Kidney capillary endothelial cell (primary cell): ENCODE measurements at regions not wholly inside any gene's neighbourhood (a gene's known extent, or its start where the extent isn't known, plus 50 kb on each side); places are given as distances from the start of the nearest gene placed in this dataset.

ENCODE experiments used
- DNase-seq: peaks from one replicate; pipeline ENCODE4 v3.0.0-alpha.2; 2018; ENCODE audit warnings: low spot score

DNA sequence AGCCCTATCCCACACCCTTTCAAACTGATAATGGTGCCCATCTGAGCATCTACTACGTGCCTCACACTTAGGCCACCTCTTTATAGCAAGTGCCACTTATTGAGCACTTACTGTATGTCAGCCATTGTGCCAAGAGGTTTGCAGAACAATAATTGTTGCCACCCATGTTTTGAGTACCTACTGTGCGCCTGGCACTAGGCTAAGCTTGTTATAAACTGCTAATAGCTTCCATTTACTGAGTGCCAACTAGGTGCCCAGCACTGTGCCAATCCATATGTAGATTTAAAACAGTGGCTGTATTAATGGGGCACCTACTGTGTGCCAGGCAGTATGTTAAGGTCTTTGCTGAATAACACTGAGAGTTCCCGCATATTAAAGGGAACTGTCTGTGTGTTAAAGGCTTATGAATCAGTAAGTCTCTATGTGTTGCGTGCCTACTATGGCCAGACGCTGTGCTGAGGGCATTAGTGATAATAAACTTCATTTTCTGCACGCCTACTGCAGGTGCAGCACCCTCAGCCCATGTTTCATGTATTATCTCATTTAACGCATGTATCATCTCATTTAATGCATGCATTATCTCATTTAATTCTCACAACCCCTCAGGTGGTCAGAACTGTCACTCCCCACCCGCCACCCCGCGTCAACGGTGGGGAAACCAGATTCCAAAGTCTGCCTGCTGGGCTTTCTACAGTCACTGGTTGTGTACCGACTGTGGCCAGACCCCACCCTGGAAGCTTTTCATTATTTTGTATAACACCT is 105.0 kb downstream of the PTPRS start:
- no peak for DNase-seq

DNA sequence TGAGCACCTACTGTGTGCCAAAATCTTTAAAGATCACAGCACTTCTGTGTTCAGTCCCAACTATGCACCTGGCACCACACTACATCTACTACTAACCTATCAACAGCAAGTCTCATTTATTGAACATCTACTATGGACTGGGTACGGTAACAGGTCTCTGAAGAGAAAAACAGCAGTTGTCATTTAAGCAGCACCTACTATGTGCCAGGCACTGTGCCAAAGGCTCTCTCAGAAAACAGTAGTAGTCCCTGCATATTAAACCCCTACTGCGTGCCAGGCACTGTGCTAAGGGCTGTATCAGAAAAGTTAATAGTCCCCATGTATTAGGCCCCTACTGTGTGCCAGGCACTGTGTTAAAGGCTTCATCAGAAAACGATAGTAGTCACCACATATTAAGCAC is 106.2 kb downstream of the PTPRS start:
- no peak for DNase-seq

DNA sequence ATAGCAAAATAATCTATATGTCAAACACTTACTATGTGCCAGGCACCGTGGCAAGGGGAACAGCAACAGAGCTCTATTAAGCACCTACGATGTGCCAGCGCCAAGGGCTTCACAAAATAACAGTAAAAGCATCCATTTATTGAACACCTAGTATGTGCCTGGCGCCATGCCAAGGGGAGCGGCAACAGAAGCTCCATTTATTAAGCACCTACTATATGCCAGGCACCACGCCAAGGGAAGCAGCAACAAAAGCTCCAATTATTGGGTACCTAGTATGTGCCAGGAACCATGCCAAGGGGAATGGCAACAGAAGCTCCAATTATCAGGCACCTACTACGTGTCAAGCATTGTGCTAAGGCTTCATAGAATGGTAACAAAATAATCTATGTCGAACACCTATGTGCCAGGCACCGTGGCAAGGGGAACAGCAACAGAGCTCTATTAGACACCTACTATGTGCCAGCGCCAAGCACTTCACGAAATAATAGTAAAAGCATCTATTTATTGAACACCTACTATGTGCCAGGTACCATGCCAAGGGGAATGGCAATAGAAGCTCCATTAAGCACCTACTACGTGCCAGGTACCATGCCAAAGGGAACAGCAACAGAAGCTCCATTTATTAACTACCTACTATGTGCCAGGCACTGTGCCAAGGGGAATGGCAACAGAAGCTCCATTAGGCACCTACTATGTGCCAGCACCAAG is 107.7 kb downstream of the PTPRS start:
- no peak for DNase-seq

DNA sequence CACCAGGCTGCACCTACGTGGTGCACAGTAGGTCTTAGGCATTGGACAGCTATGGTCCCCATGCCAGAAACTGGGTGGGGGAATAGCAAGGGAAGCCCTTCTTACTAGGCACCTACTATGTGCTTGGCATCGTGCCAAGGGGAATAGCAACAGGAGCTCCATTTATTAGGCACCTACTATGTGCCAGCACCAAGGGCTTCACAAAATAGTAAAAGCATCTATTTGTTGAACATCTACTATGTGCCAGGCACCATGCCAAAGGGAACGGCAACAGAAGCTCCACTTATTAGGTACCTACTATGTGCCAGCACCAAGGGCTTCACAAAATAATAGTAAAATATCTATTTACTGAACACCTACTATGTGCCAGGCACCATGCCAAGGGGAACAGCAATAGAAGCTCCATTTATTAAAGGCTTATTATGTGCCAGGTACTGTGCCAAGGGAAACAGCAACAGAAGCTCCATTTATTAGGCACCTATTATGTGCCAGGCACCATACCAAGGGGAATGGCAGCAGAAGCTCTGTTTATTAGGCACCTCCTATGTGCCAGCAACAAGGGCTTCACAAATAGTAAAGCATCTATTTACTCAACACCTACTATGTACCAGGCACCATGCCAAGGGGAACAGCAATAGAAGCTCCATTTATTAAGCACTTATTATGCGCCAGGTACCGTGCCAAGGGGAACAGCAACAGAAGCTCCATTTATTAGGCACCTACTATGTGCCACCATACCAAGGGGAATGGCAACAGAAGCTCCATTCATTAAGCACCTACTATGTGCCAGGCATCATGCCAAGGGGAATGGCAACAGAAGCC is 108.5 kb downstream of the PTPRS start:
- no peak for DNase-seq

DNA sequence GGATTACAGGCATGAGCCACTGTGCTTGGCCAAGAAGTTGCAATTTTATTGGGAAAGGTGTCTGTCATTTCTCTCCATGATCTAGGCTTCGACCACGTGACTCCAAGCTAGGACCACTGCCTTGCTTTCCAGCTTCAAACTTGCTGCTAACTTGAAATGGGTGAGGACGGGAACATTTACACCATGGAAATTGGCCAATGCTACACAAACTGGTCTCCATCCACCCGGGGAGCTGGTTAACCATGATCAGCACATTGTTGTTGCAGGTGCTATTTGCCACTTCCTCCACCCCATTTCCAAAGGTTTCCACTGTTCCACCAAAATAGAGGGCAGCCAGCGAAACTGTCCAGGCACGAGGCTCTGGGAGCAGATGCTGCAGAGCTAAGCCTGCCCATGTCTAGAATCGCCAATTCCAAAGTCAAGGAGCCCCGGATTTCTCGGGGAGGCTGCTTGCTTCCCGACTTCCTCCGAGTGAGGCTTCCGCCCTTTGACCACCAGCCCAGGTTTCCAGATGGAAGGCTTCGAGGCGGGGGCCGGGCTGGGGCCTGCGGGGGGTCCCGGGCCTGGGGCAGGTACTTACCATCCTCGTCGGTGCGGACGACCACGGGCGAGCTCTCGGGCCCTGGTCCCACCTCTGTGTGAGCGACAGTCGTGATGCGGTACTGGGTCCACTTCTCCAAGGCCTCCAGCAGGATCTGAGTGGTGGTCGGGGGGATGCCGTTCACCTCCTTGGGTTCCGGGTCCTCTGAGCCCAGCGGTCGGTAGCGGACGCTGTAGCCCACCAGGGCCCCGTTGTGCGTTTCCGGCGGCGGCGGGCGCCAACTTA is 109.7 kb downstream of the PTPRS start:
- DNase-seq, result no peak

DNA sequence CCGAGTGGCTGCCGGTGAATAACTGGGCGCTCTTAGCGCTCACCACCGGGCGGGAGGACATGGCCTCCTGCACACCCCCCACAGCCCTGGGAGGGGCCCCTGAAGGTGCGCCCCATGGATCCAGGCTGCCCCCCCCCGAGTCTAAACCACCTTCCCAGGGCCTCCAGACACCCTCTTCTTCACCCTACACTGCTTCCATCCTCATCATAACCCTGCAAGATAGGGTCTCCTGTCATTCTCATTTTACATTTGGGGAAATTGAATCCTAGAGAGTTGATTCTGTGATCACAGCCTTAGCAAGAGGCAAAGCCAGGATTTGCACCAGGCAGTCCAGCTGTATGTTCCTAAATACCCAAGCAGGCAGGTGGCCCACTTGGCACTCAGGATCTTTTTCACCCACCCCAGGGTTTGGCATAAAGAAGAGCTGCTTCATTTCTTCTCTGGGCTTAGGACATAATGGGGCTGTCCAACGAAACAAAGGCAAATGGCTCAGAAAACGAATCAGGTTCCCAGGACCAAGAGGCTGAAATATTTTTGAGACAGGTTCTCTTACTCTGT is 110.8 kb downstream of the PTPRS start:
- DNase-seq, result no peak

DNA sequence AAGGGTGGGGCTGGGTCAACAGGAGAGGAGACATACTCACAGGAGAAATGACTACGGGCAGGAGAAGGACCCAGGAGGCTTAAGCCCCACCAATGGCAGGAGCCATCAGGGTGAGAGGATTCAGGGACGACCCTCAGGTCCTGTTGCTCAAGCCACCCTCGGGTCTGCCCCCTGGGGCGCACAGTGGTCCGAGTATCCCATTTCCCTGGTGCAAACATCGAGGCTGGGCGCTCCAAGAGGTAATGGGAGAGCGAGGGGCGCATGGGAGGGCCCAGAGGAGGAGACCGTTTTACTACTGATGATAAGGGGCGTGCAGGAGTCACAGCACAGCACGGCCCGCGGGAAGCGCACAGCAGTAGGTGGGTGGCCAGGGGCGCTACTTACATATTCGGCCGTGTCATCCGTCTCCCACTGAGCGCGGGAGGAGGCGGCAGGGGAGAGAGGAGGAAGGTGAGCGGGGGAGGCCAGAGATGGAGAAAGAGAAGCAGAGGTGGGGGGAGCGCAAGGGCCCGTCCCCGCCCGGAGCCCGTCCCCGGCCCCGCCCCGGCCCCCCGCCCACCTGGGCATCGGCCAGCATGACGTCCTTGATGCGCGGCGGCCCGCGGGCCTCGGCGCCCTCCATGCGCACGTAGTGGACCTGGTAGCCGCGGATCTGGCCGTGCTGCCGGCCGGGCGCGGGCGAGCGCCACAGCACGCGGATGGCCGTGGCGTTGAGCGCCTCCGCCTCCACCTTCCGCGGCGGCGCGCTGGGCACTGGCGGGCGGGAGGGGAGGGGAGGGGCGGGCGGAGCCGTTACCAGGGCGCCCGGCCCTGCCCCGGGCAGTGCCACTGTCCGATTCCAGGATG is 111.5 kb downstream of the PTPRS start:
- DNase-seq, result no peak

DNA sequence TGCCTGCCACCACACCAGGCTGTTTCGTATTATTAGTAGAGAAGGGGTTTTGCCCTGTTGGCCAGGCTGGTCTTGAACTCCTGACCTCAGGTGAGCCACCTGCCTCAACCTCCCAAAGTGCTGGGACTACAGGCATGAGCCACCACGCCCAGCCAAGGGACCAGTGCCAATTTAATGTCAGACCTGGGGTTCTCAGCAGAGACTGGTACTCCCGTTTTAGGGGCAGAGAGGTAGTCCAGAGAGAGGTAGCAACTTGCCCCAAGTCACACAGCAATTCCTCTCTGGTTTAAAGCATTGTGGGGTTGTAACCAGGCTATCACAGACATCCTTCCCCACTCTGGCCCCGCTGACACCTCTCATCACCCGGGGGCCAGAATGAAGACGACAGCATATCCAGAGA is 112.1 kb downstream of the PTPRS start:
- DNase-seq, result no peak

DNA sequence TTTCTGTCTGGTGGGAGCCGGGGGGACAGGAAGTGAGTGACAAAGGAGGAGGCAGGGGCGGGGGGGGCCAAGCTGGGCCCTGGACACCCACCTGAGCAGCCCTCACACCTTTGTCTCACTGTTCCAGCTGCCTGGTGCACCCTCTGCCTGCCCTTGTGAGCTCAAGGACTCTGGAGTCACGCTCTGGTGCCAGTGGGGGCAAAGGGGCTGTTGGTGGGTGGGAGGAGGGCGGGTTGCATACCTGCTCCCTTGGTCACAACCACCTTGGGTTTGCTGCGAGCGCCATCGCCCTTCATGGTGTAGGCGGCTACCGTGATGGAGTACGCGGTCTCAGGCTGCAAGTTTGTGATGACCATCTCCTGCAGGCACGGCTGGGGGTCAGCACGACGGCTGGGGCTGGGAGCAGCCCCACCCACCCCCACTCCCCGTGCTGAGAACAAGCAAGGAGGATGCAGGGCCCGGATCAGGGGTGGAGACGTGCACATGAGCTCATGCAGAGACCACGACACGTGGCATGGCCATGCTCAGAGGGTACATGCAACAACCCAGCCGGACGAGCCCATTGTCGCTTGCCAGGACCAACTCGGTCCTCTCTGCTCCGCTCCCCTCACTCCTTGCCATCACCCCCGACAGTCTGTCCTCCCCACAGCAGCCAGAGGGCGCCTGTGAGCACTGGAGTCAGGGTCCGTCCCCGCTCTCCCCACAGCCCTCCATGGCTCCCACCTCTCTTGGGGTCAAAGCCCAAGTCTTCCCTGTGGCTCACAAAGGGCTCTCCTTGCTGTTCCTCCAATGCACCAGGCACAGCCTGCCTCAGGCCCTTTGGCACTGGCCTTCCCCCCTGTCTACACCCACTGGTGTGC is 114.9 kb downstream of the PTPRS start:
- no peak for DNase-seq

DNA sequence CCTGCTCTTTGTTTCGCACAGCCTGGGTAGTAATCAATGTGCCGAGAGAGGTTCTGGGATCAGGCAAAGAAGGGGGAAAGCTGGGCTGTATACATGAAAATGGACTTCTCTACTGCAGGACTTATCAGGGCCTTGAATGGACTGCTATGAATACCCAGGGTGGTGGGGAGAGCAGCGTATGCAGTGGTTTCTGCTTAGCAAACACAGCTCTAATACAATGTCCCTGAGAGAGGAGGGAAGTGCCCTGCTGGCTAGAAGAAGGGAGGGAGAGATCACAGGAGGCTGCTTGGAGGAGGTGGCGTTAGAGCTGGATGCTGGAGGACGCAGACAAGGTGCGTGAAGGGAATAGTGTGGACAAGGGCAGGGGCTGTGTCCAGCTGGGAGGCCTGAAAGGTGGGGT is 116.1 kb downstream of the PTPRS start:
- no peak for DNase-seq

DNA sequence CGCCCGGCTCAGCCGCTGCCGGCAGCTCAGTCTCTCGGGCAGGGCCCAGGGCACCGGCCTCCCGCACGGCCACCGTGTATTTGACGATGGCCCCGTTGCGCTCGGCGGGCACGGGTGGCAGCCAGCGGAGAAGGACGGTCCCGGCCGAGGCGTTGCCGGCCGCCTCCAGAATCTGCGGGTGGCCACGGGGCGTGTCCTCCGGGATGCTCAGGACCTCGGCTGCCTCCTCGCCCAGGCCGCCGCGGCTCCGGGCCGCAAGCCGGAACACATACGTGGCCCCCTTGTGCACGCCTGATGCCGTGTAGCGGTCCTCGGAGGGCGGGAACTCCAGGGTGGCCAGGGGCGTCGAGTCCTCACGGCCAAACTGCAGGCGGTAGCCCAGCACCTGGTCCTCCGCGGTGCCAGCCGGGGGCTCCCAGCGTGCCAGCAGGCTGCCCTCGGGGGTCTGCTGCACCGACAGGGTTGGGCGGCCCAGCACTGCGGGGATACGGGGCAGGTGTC is 117.7 kb downstream of the PTPRS start:
- no peak for DNase-seq

DNA sequence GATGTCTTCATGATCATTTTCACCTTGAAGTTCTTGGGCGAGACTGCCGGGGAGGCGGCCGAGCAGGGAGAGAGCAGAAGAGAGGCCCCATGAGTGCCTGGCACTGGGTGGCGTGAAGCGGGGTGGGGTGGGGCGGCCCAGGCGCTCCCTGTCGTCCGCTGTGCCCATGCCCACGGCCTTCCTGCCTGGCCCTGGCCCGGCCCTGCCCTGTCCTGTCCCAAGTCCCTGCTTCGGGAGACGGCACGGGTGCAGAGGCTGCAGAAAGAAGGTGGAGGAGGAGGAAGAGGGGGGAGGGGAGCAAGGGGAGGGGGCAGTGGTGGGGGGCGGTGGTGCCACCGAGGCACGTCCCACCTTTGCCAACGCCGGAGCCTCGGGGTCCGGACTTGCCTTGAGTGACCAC is 118.4 kb downstream of the PTPRS start:
- DNase-seq, result no peak

DNA sequence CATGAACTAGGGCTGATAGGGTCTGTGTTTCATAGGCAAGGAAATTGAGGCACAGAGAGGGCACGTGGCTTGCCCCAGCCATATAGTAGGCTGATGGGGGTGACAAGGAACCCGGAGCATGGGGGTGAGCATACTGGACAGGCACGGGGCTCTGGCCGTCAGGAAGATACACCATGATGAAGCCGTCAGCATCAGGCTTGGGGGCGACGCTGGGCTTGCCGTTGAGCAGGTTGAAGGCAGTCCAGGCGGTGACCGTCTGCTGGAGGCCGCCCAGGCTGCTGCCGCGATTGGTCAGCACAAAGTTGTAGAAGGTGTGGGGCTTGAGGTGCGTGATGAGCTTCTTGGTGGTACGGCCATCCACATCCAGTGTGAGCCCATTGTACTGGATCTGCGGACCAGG is 119.7 kb downstream of the PTPRS start:
- no peak for DNase-seq

DNA sequence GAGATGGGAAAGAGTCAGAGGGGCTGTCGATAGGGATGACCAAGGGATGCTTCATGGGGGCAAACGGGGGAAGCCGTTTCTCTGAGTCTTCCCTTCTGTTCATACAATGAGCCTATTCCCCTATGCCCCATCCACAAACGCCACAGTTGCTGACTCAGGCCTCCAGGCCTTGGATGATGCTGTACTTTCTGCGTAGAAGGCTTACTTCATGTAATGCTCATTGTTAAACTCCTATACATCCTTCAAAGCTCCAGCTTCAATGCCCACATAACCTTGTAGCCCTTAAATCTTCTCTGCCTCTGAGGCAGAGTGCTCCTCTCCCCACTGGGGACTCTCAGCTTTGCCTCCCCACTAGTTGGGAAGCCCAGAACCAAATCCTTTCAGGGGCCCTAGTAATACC is 120.3 kb downstream of the PTPRS start:
- no peak for DNase-seq

DNA sequence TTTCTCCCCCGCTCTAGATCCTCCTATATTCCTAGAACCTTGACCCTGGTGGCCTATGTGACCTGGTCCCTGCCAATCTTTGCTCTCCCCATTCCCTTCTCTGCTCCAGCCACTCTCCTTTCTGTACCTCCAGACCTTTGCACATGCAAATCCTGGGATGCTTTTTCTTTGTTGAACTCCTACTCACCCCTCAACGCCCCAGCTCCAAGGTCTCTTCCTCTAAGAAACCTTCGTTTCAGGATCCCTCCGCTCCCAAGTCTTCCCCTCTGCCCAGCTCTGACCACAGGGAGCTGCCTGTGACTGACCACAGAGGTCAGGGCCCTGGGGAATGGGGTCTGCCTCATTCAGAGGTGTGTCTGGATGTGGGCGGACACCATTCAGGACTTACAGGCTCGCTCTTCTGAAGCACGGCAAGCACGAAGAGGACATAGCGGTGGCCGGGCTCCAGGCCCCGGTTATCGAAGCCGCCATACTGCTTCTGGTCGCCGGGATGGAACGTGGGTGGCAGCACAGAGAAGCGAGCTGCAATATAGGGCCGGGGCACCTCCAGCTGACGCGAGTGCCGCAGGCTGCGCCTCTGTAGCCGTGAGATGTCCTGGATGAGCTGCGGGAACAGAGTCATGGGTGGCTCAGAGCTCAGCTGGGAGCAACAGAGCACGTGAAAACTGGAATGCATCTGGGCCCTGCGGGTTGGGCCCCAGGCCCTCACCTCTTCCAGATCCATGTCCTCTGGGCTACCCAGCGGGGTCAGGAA is 120.9 kb downstream of the PTPRS start:
- DNase-seq, result no peak

DNA sequence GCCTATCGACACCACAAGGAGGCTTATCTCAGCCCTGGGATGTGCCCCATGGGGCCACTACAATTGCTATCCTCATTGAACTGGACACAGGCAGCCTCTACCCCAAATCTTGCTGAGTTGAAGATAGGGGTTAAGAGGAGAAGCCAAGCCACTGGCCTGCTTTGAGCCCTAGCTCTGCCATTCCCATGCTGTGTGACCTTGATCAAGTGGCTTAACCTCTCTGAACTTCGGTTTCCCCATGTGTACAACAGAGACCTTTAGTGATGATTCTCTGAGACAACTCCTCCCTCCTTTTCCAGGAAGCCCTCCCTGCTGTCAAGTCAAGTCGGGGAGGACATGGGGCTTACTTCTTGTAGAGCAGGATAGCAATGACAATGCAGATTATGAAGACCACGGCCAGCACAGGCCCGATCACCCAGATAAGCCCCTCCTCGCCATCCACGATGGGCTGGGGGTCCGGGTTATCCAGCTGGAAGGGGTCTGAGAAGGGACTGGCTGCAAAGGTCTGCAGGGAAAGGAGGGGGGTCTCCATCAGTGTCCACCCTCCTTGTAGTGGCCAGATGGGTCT is 121.6 kb downstream of the PTPRS start:
- no peak for DNase-seq

DNA sequence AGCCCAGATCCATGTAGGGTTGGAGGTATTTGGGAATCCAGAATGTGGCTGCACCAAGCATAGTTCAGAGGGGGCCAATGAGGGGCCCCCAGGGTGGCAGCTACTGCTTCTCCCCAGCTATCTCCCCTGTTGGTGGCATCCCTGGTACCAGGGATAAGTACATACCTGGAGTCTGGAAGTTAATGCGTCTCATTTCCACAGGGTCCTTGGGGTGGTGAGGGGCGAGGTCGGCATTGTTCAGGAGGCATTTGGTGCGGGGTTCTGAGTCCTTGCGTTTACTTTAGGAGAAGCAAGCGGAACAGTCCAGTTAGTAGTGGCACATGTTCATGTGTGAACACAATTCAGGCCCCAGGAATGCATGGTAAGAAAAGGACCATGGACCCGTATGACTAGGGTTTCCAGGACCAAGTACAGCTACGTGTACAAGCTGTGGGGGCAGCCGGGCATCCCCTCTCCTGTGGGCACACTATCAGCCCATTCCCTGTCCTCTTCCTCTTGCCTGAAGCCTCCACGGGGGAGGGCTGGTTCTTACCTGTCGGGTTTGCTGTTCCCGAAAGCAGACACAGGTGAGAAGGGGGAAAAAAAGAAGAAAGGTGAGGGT is 122.3 kb downstream of the PTPRS start:
- DNase-seq, result no peak

DNA sequence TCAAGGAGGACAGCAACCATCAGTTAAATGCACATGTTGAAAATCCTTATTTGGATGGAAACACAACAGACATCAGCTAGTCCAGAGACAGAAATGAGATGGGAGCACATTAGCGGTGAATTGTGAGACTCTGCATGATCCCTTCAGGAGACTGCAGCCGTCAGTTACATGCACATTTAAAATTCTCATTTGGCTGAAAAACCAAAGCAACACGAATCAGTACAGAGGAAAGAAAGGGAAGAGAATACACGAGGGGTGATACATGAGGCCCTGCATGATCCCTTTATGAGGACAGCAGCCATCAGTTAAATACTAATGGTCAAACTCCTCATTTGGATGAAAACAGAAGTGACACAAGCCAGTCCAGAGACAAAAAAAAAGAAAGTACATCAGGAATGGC is 123.4 kb downstream of the PTPRS start:
- DNase-seq, result no peak
